ENCODE measurements at regions not wholly inside any gene's neighbourhood (a gene's known extent, or its start where the extent isn't known, plus 50 kb on each side); places are given as distances from the start of the nearest gene placed in this dataset.

DNA sequence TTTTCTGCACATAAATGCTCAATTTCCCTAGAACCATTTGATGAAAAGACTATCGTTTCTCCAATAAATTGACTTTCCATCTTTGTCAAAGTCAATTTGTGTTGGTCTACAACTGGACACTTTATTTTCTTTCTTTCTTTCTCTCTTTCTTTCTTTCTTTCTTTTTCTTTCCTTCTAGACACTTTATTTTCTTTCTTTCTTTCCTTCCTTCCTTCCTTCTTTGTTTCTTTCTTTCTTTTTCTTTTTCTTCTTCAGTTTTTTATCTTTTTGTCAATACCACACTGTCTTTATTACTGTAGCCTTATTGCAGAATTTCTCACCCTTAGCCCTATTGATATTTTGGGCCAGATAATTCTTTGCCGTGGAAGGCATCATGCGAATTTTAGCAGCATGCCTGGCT is 73.5 kb downstream of the FASLG start:
- TF ChIP-seq, protein P1, sequence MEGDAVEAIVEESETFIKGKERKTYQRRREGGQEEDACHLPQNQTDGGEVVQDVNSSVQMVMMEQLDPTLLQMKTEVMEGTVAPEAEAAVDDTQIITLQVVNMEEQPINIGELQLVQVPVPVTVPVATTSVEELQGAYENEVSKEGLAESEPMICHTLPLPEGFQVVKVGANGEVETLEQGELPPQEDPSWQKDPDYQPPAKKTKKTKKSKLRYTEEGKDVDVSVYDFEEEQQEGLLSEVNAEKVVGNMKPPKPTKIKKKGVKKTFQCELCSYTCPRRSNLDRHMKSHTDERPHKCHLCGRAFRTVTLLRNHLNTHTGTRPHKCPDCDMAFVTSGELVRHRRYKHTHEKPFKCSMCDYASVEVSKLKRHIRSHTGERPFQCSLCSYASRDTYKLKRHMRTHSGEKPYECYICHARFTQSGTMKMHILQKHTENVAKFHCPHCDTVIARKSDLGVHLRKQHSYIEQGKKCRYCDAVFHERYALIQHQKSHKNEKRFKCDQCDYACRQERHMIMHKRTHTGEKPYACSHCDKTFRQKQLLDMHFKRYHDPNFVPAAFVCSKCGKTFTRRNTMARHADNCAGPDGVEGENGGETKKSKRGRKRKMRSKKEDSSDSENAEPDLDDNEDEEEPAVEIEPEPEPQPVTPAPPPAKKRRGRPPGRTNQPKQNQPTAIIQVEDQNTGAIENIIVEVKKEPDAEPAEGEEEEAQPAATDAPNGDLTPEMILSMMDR (IDR thresholded peaks at IDR 0.05), result no peak
- no peak for TF ChIP-seq POLR2A (IDR thresholded peaks at IDR 0.05)
- no peak for TF ChIP-seq POLR2AphosphoS5 (IDR thresholded peaks at IDR 0.05)

All from stomach (tissue), 4 donors.